Liver (tissue), 8 donors: ENCODE measurements at regions not wholly inside any gene's neighbourhood (a gene's known extent, or its start where the extent isn't known, plus 50 kb on each side); places are given as distances from the start of the nearest gene placed in this dataset.

Source experiments
- DNase-seq: peaks from one replicate; pipeline ENCODE4 v3.0.0-alpha.2; 2017; ENCODE audit warnings: low spot score
- H3K27ac ChIP-seq, 2 donors: one replicate each; pipeline ENCODE4 v1.7.0; 2013; ENCODE audit warnings: inconsistent platforms in 2 of 2, low read length in 2 of 2, control low read depth in 1 of 2, low read depth in 1 of 2, mild to moderate bottlenecking in 1 of 2
- H3K27me3 ChIP-seq, 4 donors: one replicate each; pipeline versions ENCODE4 v1.6.1 to v1.7.0; 2013; ENCODE audit warnings: low read length in 3 of 4, inconsistent platforms in 1 of 4, mild to moderate bottlenecking in 1 of 4, moderate library complexity in 1 of 4; ENCODE audit not compliant: control insufficient read depth in 4 of 4, insufficient read depth in 4 of 4
- H3K36me3 ChIP-seq, 4 donors: one replicate each; pipeline versions ENCODE4 v1.6.1 to v1.7.0; 2013; ENCODE audit warnings: low read length in 3 of 4, mild to moderate bottlenecking in 3 of 4, low read depth in 1 of 4, moderate library complexity in 1 of 4; ENCODE audit not compliant: control insufficient read depth in 4 of 4, insufficient read depth in 3 of 4
- H3K4me1 ChIP-seq, 4 donors: one replicate each; pipeline versions ENCODE4 v1.6.1 to v1.7.0; 2013; ENCODE audit warnings: low read length in 3 of 4, mild to moderate bottlenecking in 3 of 4, moderate library complexity in 1 of 4; ENCODE audit not compliant: control insufficient read depth in 4 of 4, insufficient read depth in 4 of 4
- H3K4me3 ChIP-seq, 3 donors: one replicate each; pipeline versions ENCODE4 v1.6.1 to v1.7.0; 2013; ENCODE audit warnings: low read length in 3 of 3, control low read depth in 1 of 3, low read depth in 1 of 3, mild to moderate bottlenecking in 1 of 3
- H3K9ac ChIP-seq, 2 donors: one replicate each; pipeline ENCODE4 v1.7.0; 2013; ENCODE audit warnings: low read length in 2 of 2, mild to moderate bottlenecking in 2 of 2, moderate library complexity in 2 of 2, control low read depth in 1 of 2, low read depth in 1 of 2
- H3K9me3 ChIP-seq, 4 donors: one replicate each; pipeline versions ENCODE4 v1.6.1 to v1.7.0; 2013; ENCODE audit warnings: low read length in 3 of 4; ENCODE audit not compliant: control insufficient read depth in 4 of 4
- ATF3 ChIP-seq: IDR thresholded peaks from 2 replicates; pipeline ENCODE4 v1.6.1; 2016; ENCODE audit warnings: antibody characterized with exemption
- CTCF ChIP-seq: fragments of 150-350 bp; IDR thresholded peaks from 2 replicates; pipeline ENCODE4 v1.5.1; 2017; ENCODE audit warnings: improper control_type of control experiment, low read depth, low read length; ENCODE audit not compliant: missing input control
- EGR1 ChIP-seq, 2 donors: IDR thresholded peaks; 2 replicates each; pipeline ENCODE4 v1.6.1; 2016 to 2018; ENCODE audit warnings: antibody characterized with exemption in 2 of 2, low read depth in 2 of 2
- FOXA1 ChIP-seq: IDR thresholded peaks from 2 replicates; pipeline ENCODE4 v1.6.1; 2016; ENCODE audit warnings: antibody characterized with exemption
- FOXA2 ChIP-seq: IDR thresholded peaks from 2 replicates; pipeline ENCODE4 v1.6.1; 2016; ENCODE audit warnings: antibody characterized with exemption
- GABPA ChIP-seq, 2 donors: IDR thresholded peaks in 1 of 2; conservative IDR thresholded peaks in 1 of 2; 2 replicates each; pipeline ENCODE4 v1.6.1; 2016; ENCODE audit warnings: antibody characterized with exemption in 2 of 2, mild to moderate bottlenecking in 1 of 2, moderate library complexity in 1 of 2
- HNF4A ChIP-seq, 2 donors: conservative IDR thresholded peaks; 2 replicates each; pipeline ENCODE4 v1.6.1; 2016; ENCODE audit warnings: antibody characterized with exemption in 2 of 2, mild to moderate bottlenecking in 2 of 2
- HNF4G ChIP-seq: IDR thresholded peaks from 2 replicates; pipeline ENCODE4 v1.6.1; 2016; ENCODE audit warnings: antibody characterized with exemption
- JUND ChIP-seq, 2 donors: IDR thresholded peaks; 2 replicates each; pipeline ENCODE4 v1.6.1; 2016; ENCODE audit warnings: antibody characterized with exemption in 2 of 2
- NR2F2 ChIP-seq: IDR thresholded peaks from 2 replicates; pipeline ENCODE4 v1.6.1; 2016; ENCODE audit warnings: antibody characterized with exemption
- RAD21 ChIP-seq, 2 donors: IDR thresholded peaks; 2 replicates each; pipeline ENCODE4 v1.6.1; 2016; ENCODE audit warnings: antibody characterized with exemption in 2 of 2, mild to moderate bottlenecking in 2 of 2
- RXRA ChIP-seq, 2 donors: IDR thresholded peaks; 2 replicates each; pipeline ENCODE4 v1.6.1; 2017 to 2018; ENCODE audit warnings: antibody characterized with exemption in 2 of 2, mild to moderate bottlenecking in 1 of 2
- SP1 ChIP-seq: IDR thresholded peaks from 2 replicates; pipeline ENCODE4 v1.6.1; 2018; ENCODE audit warnings: antibody characterized with exemption, mild to moderate bottlenecking
- TAF1 ChIP-seq: conservative IDR thresholded peaks from 2 replicates; pipeline ENCODE4 v1.6.1; 2016; ENCODE audit warnings: antibody characterized with exemption, mild to moderate bottlenecking
- YY1 ChIP-seq: IDR thresholded peaks from 2 replicates; pipeline ENCODE4 v1.6.1; 2016; ENCODE audit warnings: antibody characterized with exemption, mild to moderate bottlenecking
- WGBS: extraction: QIAGEN DNeasy Blood & Tissue Kit; methylation state at CpG from one replicate; pipeline ENCODE4 v1.1.7; 2013; 5-methylcytosine and 5-hydroxymethylcytosine counted together
- TF ChIP-seq, protein P1 (sequence below): IDR thresholded peaks from 2 replicates; pipeline ENCODE4 v1.6.1; 2016; ENCODE audit warnings: antibody characterized with exemption
- TF ChIP-seq, protein P2 (sequence below): IDR thresholded peaks from 2 replicates; pipeline ENCODE4 v1.6.1; 2016; ENCODE audit warnings: antibody characterized with exemption, mild to moderate bottlenecking
- TF ChIP-seq, protein P3 (sequence below): IDR thresholded peaks from 2 replicates; pipeline ENCODE4 v1.6.1; 2016; ENCODE audit warnings: antibody characterized with exemption
- donor health status: healthy.
- donor health status: healthy.
- donor health status: healthy.
- donor health status: healthy.
- donor health status: healthy.

DNA sequence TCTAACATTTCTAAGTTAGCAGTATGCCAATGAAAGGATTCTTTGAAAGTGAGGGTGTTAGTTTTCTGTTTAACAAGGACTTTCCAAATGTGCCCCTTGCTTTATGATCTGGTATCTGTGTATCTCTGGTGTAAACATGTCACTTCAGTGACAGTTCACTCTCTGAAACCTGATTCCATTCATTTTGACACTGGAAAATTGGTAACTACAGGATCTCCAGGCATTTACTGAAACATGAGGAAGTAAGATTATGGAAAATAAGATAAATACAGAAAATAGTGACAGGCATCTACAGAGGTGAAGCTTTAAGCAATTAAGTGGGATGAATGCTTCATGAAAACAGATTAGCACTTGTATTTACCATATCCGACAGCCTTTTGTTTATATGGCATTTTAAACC lies 101.6 kb upstream of the MYO16 start:
- Histone ChIP-seq H3K4me1 (no peaks in the 10 kb centered on the region), H3K27me3 (no peaks in the 10 kb centered on the region), H3K9me3 (peaks cover 0 to 2% (median 0%) of the 10 kb centered on the region in 4 donors), H3K9ac (no peak overlapping the region), H3K27ac (no peak overlapping the region), H3K4me3 (no peak overlapping the region), H3K36me3 (no peaks in the 10 kb centered on the region)
- DNase-seq = no peak
- WGBS = 30% methylated on average over 1 of the region's 1 CpG
- TF ChIP-seq YY1 = no peak
- TF ChIP-seq RXRA (IDR thresholded peaks at IDR 0.05) = no peak
- no peak for TF ChIP-seq EGR1 (IDR thresholded peaks at IDR 0.05; ENCODE audit: low read depth in 2 of 2)
- TF ChIP-seq, protein P1, sequence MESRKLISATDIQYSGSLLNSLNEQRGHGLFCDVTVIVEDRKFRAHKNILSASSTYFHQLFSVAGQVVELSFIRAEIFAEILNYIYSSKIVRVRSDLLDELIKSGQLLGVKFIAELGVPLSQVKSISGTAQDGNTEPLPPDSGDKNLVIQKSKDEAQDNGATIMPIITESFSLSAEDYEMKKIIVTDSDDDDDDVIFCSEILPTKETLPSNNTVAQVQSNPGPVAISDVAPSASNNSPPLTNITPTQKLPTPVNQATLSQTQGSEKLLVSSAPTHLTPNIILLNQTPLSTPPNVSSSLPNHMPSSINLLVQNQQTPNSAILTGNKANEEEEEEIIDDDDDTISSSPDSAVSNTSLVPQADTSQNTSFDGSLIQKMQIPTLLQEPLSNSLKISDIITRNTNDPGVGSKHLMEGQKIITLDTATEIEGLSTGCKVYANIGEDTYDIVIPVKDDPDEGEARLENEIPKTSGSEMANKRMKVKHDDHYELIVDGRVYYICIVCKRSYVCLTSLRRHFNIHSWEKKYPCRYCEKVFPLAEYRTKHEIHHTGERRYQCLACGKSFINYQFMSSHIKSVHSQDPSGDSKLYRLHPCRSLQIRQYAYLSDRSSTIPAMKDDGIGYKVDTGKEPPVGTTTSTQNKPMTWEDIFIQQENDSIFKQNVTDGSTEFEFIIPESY = no peak
- no peak for TF ChIP-seq TAF1
- no peak for TF ChIP-seq HNF4A (conservative IDR thresholded peaks at IDR 0.05)
- no peak for TF ChIP-seq CTCF
- TF ChIP-seq FOXA2 = no peak
- TF ChIP-seq, protein P2, sequence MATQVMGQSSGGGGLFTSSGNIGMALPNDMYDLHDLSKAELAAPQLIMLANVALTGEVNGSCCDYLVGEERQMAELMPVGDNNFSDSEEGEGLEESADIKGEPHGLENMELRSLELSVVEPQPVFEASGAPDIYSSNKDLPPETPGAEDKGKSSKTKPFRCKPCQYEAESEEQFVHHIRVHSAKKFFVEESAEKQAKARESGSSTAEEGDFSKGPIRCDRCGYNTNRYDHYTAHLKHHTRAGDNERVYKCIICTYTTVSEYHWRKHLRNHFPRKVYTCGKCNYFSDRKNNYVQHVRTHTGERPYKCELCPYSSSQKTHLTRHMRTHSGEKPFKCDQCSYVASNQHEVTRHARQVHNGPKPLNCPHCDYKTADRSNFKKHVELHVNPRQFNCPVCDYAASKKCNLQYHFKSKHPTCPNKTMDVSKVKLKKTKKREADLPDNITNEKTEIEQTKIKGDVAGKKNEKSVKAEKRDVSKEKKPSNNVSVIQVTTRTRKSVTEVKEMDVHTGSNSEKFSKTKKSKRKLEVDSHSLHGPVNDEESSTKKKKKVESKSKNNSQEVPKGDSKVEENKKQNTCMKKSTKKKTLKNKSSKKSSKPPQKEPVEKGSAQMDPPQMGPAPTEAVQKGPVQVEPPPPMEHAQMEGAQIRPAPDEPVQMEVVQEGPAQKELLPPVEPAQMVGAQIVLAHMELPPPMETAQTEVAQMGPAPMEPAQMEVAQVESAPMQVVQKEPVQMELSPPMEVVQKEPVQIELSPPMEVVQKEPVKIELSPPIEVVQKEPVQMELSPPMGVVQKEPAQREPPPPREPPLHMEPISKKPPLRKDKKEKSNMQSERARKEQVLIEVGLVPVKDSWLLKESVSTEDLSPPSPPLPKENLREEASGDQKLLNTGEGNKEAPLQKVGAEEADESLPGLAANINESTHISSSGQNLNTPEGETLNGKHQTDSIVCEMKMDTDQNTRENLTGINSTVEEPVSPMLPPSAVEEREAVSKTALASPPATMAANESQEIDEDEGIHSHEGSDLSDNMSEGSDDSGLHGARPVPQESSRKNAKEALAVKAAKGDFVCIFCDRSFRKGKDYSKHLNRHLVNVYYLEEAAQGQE = no peak
- no peak for TF ChIP-seq RAD21 (IDR thresholded peaks at IDR 0.05)
- no peak for TF ChIP-seq NR2F2
- no peak for TF ChIP-seq JUND (IDR thresholded peaks at IDR 0.05)
- TF ChIP-seq SP1 = no peak
- TF ChIP-seq GABPA (IDR thresholded peaks at IDR 0.05 in 1 of 2, conservative IDR thresholded peaks at IDR 0.05 in 1 of 2) = no peak
- no peak for TF ChIP-seq ATF3
- TF ChIP-seq, protein P3, sequence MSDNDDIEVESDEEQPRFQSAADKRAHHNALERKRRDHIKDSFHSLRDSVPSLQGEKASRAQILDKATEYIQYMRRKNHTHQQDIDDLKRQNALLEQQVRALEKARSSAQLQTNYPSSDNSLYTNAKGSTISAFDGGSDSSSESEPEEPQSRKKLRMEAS = no peak
- no peak for TF ChIP-seq FOXA1
- TF ChIP-seq HNF4G = no peak
